Activated CD4-positive, alpha-beta T cell treated with anti-CD3 and anti-CD28 coated beads for 36 hours (primary cell): ENCODE measurements at regions not wholly inside any gene's neighbourhood (a gene's known extent, or its start where the extent isn't known, plus 50 kb on each side); places are given as distances from the start of the nearest gene placed in this dataset.

Source experiments
- ATAC-seq: fragments of 200-7000 bp; cut with Tn5 transposase; one replicate; pipeline ENCODE4 v1.10.0; 2021; ENCODE audit warnings: mild to moderate bottlenecking, moderate library complexity
- CTCF ChIA-PET: fragments of 350-600 bp; sonication (Branson Sonifier 250); formaldehyde crosslinking; loops from one replicate; lab custom pipeline; 2021; ENCODE audit warnings: antibody characterized with exemption; lab: Charles Lee
- POLR2A ChIA-PET: fragments of 350-600 bp; sonication (Branson Sonifier 250); formaldehyde crosslinking; loops from one replicate; lab custom pipeline; 2021; ENCODE audit warnings: antibody characterized with exemption, inconsistent platforms; lab: Charles Lee
- DNase-seq: peaks from one replicate; pipeline ENCODE4 v3.0.0-alpha.2; 2020
- H3K27ac Mint-ChIP-seq: one replicate; pipeline ENCODE4 v1.8.0; 2021; ENCODE audit warnings: mixed read lengths
- H3K27me3 Mint-ChIP-seq: one replicate; pipeline ENCODE4 v1.8.0; 2021; ENCODE audit warnings: mixed read lengths
- H3K36me3 Mint-ChIP-seq: one replicate; pipeline ENCODE4 v1.8.0; 2021; ENCODE audit warnings: low read depth, mixed read lengths
- H3K4me1 Mint-ChIP-seq: one replicate; pipeline ENCODE4 v1.8.0; 2021; ENCODE audit warnings: mixed read lengths
- H3K4me3 Mint-ChIP-seq: one replicate; pipeline ENCODE4 v1.8.0; 2021; ENCODE audit warnings: mild to moderate bottlenecking, moderate library complexity, mixed read lengths
- H3K9me3 Mint-ChIP-seq: one replicate; pipeline ENCODE4 v1.8.0; 2021; ENCODE audit warnings: low read depth, mixed read lengths
- intact Hi-C, 2 experiments: fragments of 100-400 bp; cut with DNase I in 1 of 2; cut with micrococcal nuclease in 1 of 2; formaldehyde crosslinking; loops; one replicate each; pipeline versions ENCODE4 v1.14.2 to v1.15.1; 2022 to 2024; cut with DNase I, micrococcal nuclease

DNA sequence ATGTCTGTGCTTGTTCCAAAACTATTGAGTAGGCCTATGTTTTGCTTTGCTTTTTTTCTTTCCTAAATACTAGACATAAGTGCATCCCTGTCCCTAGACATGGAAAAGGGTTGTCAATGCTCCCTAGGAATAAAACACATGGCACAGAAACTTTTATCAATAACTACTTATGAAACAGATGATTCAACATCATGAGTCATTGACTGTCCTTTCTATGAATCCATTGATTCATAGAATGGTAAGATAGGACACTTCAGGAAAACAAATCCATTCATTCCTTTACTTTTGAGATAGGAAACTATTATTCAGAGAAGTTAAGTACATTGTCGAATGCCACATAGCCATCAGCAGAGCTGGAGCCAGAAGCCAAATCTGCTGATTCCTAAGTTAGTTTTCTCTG is 147.5 kb downstream of the TSEN15 start:
- H3K27me3 Mint-ChIP-seq, result peaks cover 10% of the 10 kb centered on the region
- H3K4me3 Mint-ChIP-seq, result no peak overlapping the region
- ATAC-seq (no peak), DNase-seq (no peak)
- ChIA-PET POLR2A (no interaction called here), CTCF (interaction anchor here (0.6 to 2.4 kb wide), 3 partner anchors 13 to 109 kb away, joined by 4 to 7 read pairs (median 4); no protein-coding TSS in a partner anchor)
- no peaks in the 10 kb centered on the region for H3K36me3 Mint-ChIP-seq
- H3K9me3 Mint-ChIP-seq, result no peaks in the 10 kb centered on the region
- intact Hi-C loops, result no loop called here
- no peak overlapping the region for H3K27ac Mint-ChIP-seq
- no peaks in the 10 kb centered on the region for H3K4me1 Mint-ChIP-seq

DNA sequence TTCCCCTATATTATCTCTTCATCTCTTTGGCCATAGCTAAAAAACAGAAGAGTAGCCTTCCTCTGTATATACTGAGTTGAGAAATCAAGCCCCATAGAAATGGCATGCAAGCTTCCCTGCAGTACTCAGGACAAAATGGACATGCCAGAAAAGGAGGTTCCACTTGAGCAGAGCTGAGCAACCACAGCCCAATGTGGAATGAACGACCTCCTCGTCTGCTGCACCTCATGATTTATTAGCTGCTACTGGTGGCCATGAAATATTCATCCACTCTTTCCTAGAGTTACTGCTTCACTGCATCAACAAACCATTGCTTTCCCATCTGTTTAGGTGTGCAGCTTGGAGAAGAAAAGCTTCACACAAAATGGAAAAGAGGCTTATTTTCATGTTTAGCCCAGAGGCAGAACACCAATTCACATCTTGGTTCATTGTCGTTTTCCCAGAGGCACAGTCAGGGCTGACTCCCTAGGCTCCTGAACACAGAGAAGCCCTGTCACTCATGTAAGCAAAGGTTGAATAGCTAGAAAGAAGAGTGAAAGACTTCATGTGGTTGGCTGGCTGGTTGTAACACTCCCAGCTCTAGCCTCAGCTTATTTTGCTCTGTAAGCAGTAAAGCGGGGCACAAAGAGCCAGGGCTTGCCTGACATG is 148.0 kb downstream of the TSEN15 start:
- H3K36me3 Mint-ChIP-seq, result no peaks in the 10 kb centered on the region
- no peak for ATAC-seq
- DNase-seq, result no peak
- CTCF ChIA-PET, result interaction anchor here (0.6 to 2.4 kb wide), 4 partner anchors 13 to 124 kb away, joined by 3 to 7 read pairs (median 4); no protein-coding TSS in a partner anchor
- POLR2A ChIA-PET, result no interaction called here
- H3K9me3 Mint-ChIP-seq, result no peaks in the 10 kb centered on the region
- no peak overlapping the region for H3K27ac Mint-ChIP-seq
- intact Hi-C loops, result no loop called here
- H3K4me3 Mint-ChIP-seq, result no peak overlapping the region
- H3K4me1 Mint-ChIP-seq, result no peaks in the 10 kb centered on the region
- H3K27me3 Mint-ChIP-seq, result peaks cover 10% of the 10 kb centered on the region

DNA sequence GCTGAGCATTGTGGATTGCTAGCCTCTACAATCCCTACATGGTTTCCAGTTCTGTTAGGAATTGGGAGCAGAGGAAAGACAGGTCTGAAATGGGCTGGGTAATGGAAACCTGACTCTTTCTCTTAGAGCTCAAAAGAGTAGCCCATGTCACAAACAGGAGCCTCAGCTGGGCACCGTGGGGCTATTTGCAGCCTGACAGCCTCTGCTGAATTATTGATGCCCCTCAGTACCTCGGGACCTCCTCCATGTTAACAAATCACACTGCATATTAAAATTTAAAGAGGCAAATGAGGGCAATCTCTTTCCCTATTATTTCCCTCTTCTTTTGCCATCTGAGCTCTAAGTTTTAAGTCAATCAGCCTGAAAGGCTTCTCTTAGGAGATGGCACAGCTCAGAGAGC is 157.1 kb downstream of the TSEN15 start:
- Mint-ChIP-seq H3K4me1 (no peaks in the 10 kb centered on the region), H3K36me3 (no peaks in the 10 kb centered on the region), H3K27me3 (peaks cover 12% of the 10 kb centered on the region), H3K27ac (no peak overlapping the region), H3K9me3 (no peaks in the 10 kb centered on the region), H3K4me3 (no peak overlapping the region)
- no peak for ATAC-seq
- DNase-seq, result no peak
- CTCF ChIA-PET, result interaction anchor here (0.8 kb wide), 1 partner anchor 13 kb away, joined by 3 read pairs; no protein-coding TSS in a partner anchor
- intact Hi-C loops, result no loop called here
- POLR2A ChIA-PET, result no interaction called here

- Mint-ChIP-seq H3K27ac (no peak overlapping the region), H3K4me3 (no peak overlapping the region), H3K9me3 (no peaks in the 10 kb centered on the region), H3K4me1 (no peaks in the 10 kb centered on the region), H3K36me3 (no peaks in the 10 kb centered on the region), H3K27me3 (peaks cover 14% of the 10 kb centered on the region)
- DNase-seq (no peak), ATAC-seq (no peak)
- intact Hi-C loops, result no loop called here
- POLR2A ChIA-PET, result no interaction called here
- CTCF ChIA-PET, result interaction anchor here (0.7 kb wide), 1 partner anchor 314 kb away, joined by 3 read pairs; no protein-coding TSS in a partner anchor
Observed at GRCh38 chr1:184210031-184210430, 158.5 kb downstream of the TSEN15 start.

GRCh38 chr1:184210862-184211261 is 159.3 kb downstream of the TSEN15 start:
- ChIA-PET CTCF (no interaction called here), POLR2A (no interaction called here)
- no peaks in the 10 kb centered on the region for H3K4me1 Mint-ChIP-seq
- no peaks in the 10 kb centered on the region for H3K9me3 Mint-ChIP-seq
- H3K4me3 Mint-ChIP-seq, result no peak overlapping the region
- H3K27ac Mint-ChIP-seq, result no peak overlapping the region
- H3K36me3 Mint-ChIP-seq, result no peaks in the 10 kb centered on the region
- DNase-seq (no peak), ATAC-seq (no peak)
- intact Hi-C loops, result no loop called here
- peaks cover 11% of the 10 kb centered on the region for H3K27me3 Mint-ChIP-seq

DNA sequence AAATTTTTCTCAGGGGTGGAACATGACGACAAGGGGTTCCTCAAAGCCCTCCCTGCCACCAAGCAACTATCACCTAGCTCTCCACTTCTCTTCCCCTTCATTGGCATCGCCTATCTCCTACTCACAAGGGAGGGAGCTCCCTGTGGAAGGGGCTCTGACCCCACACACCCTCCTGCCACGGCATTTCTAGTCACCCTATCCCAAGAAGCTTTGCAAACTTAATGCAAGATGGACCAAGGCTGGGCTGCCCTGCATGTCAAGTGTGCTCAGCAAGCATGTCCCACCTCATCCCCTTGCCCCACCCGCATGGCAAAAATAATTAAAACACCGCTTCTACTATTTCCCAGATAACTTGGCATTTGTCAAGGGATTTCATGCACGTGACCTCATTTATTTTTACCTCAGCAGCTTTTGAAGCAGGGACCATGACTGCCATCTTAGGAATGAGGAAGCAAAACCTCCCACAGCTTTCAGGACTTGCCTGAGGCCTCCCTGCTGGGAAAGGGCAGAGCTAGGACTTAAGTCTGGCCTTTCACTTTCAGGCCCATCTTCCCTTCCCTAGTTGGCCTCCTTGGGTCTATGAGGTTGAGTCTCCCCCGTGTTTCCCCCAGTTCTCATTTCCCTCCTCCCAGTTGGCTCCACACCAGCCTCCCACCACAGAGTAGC is 161.3 kb downstream of the TSEN15 start:
- Mint-ChIP-seq H3K4me3 (no peak overlapping the region), H3K4me1 (no peaks in the 10 kb centered on the region), H3K27me3 (peaks cover 8% of the 10 kb centered on the region), H3K9me3 (no peaks in the 10 kb centered on the region), H3K27ac (no peak overlapping the region), H3K36me3 (no peaks in the 10 kb centered on the region)
- intact Hi-C loops, result no loop called here
- ATAC-seq (no peak), DNase-seq (no peak)
- ChIA-PET POLR2A (interaction anchor here (0.6 kb wide), 2 partner anchors 250 to 496 kb away, joined by 3 read pairs; no protein-coding TSS in a partner anchor), CTCF (interaction anchor here (0.6 to 2.1 kb wide), 3 partner anchors 9 to 13 kb away, joined by 3 to 7 read pairs (median 7); no protein-coding TSS in a partner anchor)

- Mint-ChIP-seq H3K27ac (no peak overlapping the region), H3K27me3 (peaks cover 2% of the 10 kb centered on the region), H3K36me3 (no peaks in the 10 kb centered on the region), H3K9me3 (no peaks in the 10 kb centered on the region), H3K4me1 (no peaks in the 10 kb centered on the region), H3K4me3 (no peak overlapping the region)
- intact Hi-C loops, result no loop called here
- ChIA-PET CTCF (no interaction called here), POLR2A (no interaction called here)
- DNase-seq, result no peak
- no peak for ATAC-seq
Observed at GRCh38 chr1:184214128-184214527, 162.6 kb downstream of the TSEN15 start.

DNA sequence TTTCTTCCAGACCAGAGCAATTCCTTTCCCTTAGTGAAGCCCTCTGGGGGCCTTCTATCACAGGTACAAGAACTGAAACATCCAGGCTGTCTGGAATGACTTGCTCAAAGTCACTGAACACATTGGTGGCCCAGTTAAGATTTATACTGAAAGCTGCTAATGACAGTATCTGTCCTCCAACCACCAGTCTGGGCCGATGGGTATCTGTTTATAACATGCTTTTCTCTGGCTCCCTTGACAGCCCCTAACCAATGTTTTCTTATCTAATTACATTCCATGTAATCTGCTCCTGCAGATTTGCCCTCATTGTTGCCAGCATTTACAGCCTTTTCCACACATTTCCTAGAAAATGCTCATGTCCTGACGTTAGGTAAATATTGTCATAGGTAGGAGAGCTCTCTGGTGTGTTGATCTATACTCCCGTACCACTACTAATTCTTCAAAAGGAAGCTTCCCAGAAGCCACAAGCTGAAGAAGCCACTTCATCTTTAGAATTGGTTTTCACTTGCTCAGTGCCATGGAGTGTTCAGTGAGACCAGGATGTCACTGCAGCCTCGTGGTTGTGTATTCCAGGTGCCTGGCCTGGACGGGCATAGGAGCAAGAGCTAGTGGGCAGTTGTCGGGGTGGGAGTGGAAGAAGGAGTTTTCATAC is 163.9 kb downstream of the TSEN15 start:
- ATAC-seq (no peak), DNase-seq (no peak)
- Mint-ChIP-seq H3K4me3 (no peak overlapping the region), H3K27me3 (peaks cover 2% of the 10 kb centered on the region), H3K4me1 (no peaks in the 10 kb centered on the region), H3K27ac (no peak overlapping the region), H3K9me3 (no peaks in the 10 kb centered on the region), H3K36me3 (no peaks in the 10 kb centered on the region)
- ChIA-PET POLR2A (interaction anchor here (0.8 kb wide), 1 partner anchor 317 kb away, joined by 3 read pairs; no protein-coding TSS in a partner anchor), CTCF (no interaction called here)
- intact Hi-C loops, result no loop called here

DNA sequence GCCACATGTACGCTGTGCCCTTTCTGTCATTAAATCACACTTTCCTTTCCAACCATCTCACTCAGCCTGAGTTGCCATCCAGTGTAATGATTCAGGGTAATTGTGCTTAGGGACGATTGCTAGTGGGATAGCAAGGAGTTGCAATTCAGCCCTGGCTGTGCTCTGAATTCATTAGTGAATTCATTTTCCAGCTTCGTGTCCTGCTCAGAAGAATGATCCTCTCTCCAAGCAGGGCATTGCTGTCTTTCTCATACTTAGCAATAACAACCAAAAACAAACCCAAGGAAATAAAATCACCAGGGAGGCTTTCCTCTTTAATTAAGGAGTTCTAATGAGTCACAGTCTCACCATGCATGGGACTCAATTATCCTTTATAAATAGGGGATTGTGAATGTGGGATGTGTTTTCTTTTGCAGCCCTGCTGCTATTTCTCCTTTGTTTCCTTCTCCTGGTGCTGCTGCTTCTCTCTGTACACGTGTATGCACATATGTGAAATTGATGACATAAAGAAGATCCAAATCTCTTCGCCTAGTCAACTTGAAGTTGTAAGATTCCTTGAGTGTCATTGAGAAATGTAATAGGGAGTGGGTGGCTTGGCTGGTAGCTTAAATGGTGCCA is 167.0 kb downstream of the TSEN15 start:
- Mint-ChIP-seq H3K27ac (no peak overlapping the region), H3K4me1 (no peaks in the 10 kb centered on the region), H3K4me3 (no peak overlapping the region), H3K9me3 (no peaks in the 10 kb centered on the region), H3K27me3 (peaks cover 2% of the 10 kb centered on the region), H3K36me3 (no peaks in the 10 kb centered on the region)
- ChIA-PET POLR2A (no interaction called here), CTCF (no interaction called here)
- DNase-seq (no peak), ATAC-seq (no peak)
- intact Hi-C loops, result no loop called here

DNA sequence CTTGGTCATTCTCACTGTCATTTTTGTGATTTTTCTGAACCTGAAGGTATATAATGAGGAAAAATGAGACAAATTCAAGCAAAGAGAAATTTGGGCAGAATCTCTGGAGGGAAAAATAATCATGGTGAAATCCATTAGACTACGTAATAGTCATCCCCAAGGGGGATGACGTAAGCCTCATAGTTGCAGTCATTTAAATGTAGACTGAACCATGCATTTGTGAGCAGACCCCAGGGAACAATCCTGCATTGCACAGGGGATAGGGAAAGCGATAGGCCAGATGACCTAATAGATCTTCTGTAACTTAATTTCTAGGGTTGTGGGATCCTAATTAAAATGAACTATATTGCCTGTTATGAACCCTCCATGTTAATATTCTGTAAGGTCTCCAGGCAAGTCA is 167.4 kb upstream of the C1orf21 start:
- intact Hi-C loops, result no loop called here
- Mint-ChIP-seq H3K9me3 (no peaks in the 10 kb centered on the region), H3K4me1 (no peaks in the 10 kb centered on the region), H3K36me3 (no peaks in the 10 kb centered on the region), H3K4me3 (no peak overlapping the region), H3K27me3 (no peaks in the 10 kb centered on the region), H3K27ac (no peak overlapping the region)
- ChIA-PET CTCF (interaction anchor here (3.5 kb wide), 1 partner anchor 143 kb away, joined by 31 read pairs; no protein-coding TSS in a partner anchor), POLR2A (no interaction called here)
- ATAC-seq, result no peak
- no peak for DNase-seq

DNA sequence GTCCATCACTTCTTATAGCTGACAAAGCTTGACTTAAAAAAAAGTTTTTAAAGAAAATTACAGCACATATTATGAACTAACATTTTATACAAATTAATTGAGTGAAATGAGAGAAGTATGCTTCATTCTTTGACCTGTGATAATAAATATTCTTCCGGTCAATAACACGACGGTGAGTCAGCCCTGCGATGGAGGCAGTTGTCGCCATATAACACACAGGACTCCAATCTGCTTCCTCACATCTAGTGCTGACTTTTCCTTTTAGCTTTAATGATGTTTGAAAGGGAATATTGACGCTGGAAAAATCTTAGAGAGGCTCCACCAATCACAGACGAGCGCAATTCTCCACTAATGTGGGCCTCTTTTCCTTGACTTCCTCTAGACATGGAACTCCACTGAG is 166.9 kb upstream of the C1orf21 start:
- CTCF ChIA-PET, result interaction anchor here (1.2 to 3.5 kb wide), 2 partner anchors 18 to 144 kb away, joined by 3 to 31 read pairs; no protein-coding TSS in a partner anchor
- POLR2A ChIA-PET, result no interaction called here

More for the DNA sequence above, 166.9 kb upstream of the C1orf21 start:
- Mint-ChIP-seq H3K27me3 (no peaks in the 10 kb centered on the region), H3K27ac (no peak overlapping the region), H3K9me3 (no peaks in the 10 kb centered on the region), H3K4me1 (no peaks in the 10 kb centered on the region), H3K36me3 (no peaks in the 10 kb centered on the region), H3K4me3 (no peak overlapping the region)
- intact Hi-C loops, result loop anchor here (5.0 to 10.0 kb wide), 4 partner anchors 265 to 445 kb away; no protein-coding TSS in a partner anchor
- ATAC-seq (no peak), DNase-seq (no peak)
